GM19463 (cell line): ENCODE measurements at regions not wholly inside any gene's neighbourhood (a gene's known extent, or its start where the extent isn't known, plus 50 kb on each side); places are given as distances from the start of the nearest gene placed in this dataset.

Experiments
- ATAC-seq: cut with Tn5 transposase; IDR thresholded peaks from one replicate; pipeline ENCODE4 v1.9.1; 2021; ENCODE audit warnings: mild to moderate bottlenecking, moderate library complexity; ENCODE audit not compliant: unreplicated experiment

DNA sequence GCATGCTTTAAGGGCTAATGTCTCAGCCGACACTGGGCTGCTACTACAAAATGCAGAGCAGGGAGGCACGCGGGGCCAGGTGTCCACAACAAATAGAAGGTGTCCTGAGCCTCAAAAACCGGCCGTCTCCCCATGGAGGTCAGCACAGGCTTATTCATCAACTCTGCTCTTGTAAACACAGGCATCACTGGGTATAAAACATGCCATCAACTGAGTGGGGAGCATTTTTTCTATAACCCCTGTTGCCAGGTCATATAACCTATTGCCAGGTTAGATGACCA, 271.6 kb downstream of the AUH start:
- no peak for ATAC-seq

DNA sequence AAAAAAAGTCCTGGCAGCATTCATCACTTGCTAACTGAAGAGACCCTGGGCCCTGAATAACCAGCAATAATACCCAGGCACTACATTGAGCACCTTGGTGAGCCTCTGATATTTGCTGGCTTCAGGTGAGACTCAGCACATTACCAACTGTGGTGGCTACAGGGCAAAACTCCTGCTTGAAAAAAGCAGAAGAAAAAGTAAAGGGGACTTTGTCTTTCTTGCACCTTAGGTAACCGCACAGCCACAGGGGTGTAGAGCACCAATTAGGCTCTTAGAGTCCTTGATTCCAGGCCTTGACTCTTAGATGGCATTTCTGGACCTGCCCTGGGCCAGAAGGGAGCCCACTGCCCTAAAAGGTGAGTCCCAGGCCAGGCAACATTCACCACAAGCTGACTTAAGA, 269.5 kb downstream of the AUH start:
- no peak for ATAC-seq

- no peak for ATAC-seq
These were observed 267.2 kb downstream of the AUH start for GRCh38 chr9:91094324-91095088.

GRCh38 chr9:91098203-91098850, 263.4 kb downstream of the AUH start:
- ATAC-seq: no peak

DNA sequence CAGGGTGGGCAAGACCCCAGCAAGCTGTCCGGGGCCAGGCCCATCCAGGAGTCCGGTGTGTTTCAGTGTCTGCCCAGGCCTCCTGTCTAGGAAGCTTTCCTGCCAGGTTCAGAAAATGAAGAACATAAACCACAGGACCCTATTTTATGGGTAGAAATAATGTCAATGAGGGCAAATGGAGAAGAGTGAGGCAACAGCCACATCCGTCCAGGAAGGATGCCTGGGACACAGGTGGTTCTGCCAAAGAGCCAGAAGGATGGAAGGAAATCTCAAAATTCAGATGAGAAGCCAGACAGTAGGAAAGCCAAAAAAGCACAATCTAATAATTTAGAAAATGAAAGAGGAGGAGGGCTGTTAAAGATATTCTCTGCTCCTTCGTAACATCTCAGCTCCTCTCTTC, 262.3 kb downstream of the AUH start:
- no peak for ATAC-seq

DNA sequence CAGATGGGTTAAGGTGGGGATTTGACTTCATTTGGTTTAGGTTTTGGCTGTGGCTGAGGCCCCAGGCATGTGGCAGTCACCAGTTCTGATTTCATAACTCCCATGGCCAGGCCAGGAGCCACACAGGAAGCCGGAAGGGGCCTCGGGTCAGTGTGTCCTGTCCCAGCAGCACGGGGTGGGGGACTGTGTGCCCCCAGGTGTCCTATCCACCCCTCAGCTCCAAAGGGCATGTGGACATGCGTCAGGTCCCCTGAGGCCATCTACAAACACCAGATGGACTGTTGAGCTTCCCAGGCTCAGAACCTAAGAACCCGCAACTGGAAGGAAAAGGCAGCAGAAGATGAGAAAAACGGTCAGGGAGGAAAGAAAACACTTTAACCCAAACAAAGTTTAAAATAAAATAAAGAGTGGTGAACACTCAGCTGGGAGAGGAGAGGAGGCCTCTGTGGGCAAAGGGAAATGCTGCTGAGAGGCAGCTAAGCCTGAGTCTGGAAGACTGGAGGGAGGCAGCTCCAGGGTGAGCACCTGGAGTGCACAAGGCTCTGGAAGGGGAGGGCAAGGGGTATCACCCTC, 260.8 kb downstream of the AUH start:
- no peak for ATAC-seq

DNA sequence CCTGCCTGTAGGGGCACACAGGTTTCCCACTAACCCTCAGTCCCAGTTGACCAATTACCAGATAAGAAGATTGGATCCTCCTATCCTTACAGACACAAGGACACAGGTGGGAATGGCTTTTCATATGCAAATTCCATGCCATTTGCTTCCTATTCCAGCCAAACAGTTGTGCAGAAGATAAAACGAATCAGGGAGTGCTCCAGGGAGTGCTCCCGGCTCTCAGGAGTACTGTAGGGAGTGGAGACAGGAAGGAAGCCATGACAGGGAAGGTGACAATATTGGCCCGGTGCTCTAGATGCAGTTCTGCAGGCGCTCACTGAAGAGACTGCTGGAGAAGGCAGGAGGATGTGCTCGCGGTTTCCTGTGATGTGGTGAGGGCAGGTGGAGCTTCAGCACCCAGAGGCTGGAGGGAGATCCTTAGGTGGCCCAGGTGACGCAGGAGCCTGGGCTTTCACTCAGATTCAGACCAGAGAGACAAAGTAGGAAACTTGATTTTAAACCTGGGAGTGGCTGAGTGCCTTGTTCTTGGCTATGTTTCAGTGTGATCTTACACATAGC, 260.0 kb downstream of the AUH start:
- no peak for ATAC-seq

GRCh38 chr9:91102269-91102668, 259.4 kb downstream of the AUH start:
- ATAC-seq: no peak

DNA sequence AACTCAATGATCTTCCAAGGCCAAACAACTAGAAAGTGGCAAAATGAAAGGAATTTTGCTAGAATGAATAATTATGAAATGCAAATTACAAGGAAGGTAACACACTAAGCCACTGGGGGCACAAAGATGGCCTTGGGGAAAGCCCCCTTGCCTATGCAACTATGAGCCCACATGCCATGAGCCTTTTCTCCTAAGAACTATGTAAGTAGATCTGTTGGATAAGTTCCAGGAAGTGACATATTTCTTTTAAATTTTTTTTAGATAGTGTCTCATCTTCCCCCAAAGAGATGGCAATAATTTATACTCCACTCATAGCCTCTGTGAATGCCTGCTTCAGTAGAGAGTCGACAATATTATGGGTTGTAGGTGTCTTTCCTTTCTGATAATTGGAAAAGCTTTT, 257.8 kb downstream of the AUH start:
- no peak for ATAC-seq

GRCh38 chr9:91106415-91107081, 255.2 kb downstream of the AUH start:
- no peak for ATAC-seq

DNA sequence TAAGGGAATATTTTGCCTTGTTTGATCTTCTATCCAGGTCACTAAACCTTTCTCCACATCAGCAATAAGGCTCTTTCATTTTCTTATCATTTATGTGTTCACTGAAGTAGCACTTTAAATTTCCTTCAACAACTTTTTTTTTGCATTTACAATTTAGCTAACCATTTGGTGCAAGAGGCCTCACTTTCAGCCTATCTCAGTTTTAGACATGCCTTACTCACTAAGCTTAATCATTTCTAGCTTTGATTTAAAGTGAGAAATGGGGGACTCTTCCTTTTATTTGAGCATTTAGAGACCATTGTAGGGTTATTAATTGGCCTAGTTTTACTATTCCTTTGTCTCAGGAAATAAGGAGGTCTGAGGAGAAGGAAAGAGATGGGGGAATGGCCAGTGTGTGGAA, 250.5 kb downstream of the AUH start:
- ATAC-seq: no peak

DNA sequence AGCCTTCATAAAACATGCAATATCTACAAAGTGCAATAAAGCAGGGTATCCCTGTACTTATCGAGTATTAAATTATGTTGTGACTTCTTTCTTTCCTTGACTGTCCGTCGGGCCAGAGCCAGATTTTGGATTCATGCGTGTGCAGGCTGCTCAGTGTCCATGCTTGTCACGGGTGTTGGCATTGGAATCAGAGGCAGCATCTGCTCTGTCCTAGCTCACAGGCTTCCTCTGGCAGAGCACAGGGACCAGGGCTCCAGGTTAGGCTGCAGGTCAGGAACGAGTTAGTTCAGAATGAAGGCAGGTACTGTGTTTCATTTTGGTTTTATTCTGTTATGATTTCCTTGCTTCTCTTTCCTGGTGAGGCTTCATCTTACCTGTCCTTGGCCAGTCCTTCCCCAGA, 249.8 kb downstream of the AUH start:
- ATAC-seq: no peak

DNA sequence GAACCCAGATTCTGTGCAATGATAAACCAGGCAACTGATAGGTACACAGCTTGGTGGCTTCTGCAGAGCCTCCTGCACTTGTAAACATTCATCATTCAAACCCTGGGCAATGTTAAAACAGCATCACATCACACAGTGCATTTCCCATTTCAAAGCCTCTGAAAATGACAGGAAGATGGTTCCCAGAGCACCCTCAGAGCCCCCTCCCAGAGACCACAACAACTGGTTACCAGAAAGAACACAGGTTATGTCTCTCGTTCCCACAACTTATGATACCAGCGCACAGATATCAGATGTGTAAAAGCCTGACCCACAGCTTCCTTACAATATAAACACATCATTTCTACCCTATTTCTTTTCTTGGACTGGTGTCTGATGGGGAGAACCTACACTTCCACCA, 248.7 kb downstream of the AUH start:
- ATAC-seq: no peak

DNA sequence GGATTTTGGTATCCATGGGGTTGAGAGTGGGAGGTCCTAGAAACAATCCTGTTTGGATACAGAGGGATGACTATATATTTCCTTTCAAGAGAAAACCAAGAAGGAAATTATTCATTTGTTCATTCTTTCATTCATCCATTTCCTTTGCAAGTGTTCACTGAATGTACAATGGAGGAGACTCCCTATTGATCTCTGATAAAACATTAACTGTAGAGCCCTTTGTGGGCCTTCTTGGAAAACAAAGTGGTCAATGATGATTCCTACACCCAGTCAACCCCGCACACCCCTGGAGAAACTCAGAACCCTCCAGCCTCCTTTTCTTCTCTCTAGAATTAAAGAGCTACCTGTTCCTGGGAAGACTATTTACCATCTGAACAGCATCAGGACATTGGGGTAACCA, 247.3 kb downstream of the AUH start:
- no peak for ATAC-seq

GRCh38 chr9:91116211-91116610, 245.5 kb downstream of the AUH start:
- no peak for ATAC-seq

DNA sequence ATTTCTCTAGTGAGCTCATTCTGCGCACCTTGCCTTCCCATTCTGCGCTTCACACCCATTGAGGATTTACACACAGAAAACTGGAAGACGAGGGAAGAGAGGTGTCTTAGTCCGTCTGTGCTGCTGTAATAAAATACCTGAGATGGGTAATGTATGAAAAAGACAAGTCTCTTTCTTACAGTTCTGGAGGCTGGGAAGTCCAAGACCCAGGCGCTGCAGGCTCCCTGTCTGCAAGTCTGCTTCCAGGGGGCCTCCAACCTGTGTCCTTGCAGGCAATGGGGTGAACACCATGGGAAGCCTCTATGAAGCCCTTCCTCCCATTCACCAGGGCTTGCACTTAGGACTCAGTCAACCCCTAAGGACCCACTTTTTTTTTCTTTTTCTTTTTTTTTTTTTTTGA, 245.0 kb downstream of the AUH start:
- ATAC-seq: no peak

GRCh38 chr9:91117474-91117891, 244.2 kb downstream of the AUH start:
- no peak for ATAC-seq

GRCh38 chr9:91117959-91118703, 243.6 kb downstream of the AUH start:
- ATAC-seq: no peak

DNA sequence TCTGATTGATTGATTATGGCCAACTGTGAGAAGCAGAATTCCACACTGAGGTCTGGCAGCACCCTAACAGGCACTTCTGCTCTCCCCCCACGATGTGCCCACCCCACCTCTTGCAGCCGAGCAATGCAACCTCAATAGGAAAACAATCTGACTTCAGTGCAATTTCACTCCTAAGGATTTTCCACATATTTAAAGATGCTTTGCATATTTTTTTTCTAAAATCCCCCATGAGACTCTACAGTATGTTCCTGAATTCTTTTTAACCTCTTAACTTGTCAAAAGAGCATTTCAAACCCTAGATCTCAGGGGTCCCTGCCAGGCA, 243.1 kb downstream of the AUH start:
- no peak for ATAC-seq

GRCh38 chr9:91119142-91119541, 242.6 kb downstream of the AUH start:
- ATAC-seq: no peak

DNA sequence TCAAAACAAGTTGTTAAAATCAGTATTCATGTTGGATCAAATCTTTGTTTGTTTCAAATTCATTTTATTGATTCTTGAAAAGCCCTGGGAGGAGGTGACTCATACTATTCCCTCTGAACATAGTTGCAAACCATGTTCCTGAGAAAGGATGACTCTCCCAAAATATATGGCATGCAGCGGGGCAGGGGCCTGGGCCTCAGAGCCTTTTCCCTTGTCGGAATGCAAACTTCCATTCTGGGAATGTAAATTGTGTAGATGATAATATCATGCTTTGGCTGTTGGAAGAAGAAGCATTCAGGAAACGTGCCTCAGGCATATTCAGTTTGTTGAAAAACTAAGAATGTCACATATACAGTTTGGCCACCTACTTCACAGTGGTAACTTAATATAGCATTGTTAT, 242.0 kb downstream of the AUH start:
- no peak for ATAC-seq
